HUES48 (cell line): ENCODE measurements at regions not wholly inside any gene's neighbourhood (a gene's known extent, or its start where the extent isn't known, plus 50 kb on each side); places are given as distances from the start of the nearest gene placed in this dataset.
"Not testable (repeated sequence)": the region's sequence is repeated elsewhere in the genome, so short reads cannot be mapped to it uniquely, and the experiment has no call there.

Experiments
- H3K27ac ChIP-seq: one replicate; pipeline ENCODE4 v1.7.0; 2013; ENCODE audit warnings: low read depth, low read length, inconsistent platforms
- H3K27me3 ChIP-seq: 2 replicates; pipeline ENCODE4 v1.6.1; 2013; ENCODE audit warnings: mild to moderate bottlenecking, low read length; ENCODE audit not compliant: control insufficient read depth, insufficient read depth
- H3K36me3 ChIP-seq: 2 replicates; pipeline ENCODE4 v1.6.1; 2013; ENCODE audit warnings: low read length; ENCODE audit not compliant: control insufficient read depth, insufficient read depth
- H3K4me1 ChIP-seq: 2 replicates; pipeline ENCODE4 v1.6.1; 2013; ENCODE audit warnings: mild to moderate bottlenecking, low read length; ENCODE audit not compliant: control insufficient read depth, insufficient read depth
- H3K4me3 ChIP-seq: 2 replicates; pipeline ENCODE4 v1.5.1; 2013; ENCODE audit warnings: mild to moderate bottlenecking, low read depth, low read length
- H3K9ac ChIP-seq: 2 replicates; pipeline ENCODE4 v1.6.1; 2013; ENCODE audit warnings: mild to moderate bottlenecking, low read depth, low read length, moderate library complexity
- H3K9me3 ChIP-seq: 2 replicates; pipeline ENCODE4 v1.6.1; 2013; ENCODE audit warnings: low read length; ENCODE audit not compliant: control insufficient read depth, insufficient read depth

GRCh38 chr3:145704020-145704419, 457.0 kb downstream of the PLOD2 start:
- H3K27me3 ChIP-seq, result no peaks in the 10 kb centered on the region
- no peak overlapping the region for H3K4me3 ChIP-seq
- no peaks in the 10 kb centered on the region for H3K4me1 ChIP-seq
- no peak overlapping the region for H3K9ac ChIP-seq
- H3K9me3 ChIP-seq, result no peaks in the 10 kb centered on the region; the same call in none of the 2 replicates
- no peak overlapping the region for H3K27ac ChIP-seq
- no peaks in the 10 kb centered on the region for H3K36me3 ChIP-seq

DNA sequence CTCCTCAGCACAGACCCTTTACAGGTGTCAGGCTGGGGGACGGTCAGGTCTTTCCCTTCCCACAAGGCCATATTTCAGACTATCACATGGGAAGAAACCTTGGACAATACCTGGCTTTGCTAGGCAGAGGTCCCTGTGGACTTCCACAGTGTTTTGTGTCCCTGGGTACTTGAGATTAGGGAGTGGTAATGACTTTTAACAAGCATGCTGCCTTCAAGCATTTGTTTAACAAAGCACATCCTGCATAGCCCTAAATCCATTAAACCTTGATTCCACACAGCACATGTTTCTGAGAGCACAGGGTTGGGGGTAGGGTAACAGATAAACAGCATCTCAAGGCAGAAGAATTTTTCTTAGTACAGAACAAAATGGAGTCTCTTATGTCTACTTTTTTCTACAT, 451.2 kb downstream of the PLOD2 start:
- H3K27ac ChIP-seq, H3K9me3 ChIP-seq, H3K4me1 ChIP-seq, H3K36me3 ChIP-seq, H3K27me3 ChIP-seq, H3K9ac ChIP-seq, H3K4me3 ChIP-seq: not testable (repeated sequence)

- H3K9ac ChIP-seq, result no peak overlapping the region
- peaks cover 10% of the 10 kb centered on the region for H3K4me1 ChIP-seq
- H3K36me3 ChIP-seq, result no peaks in the 10 kb centered on the region
- H3K27me3 ChIP-seq, result no peaks in the 10 kb centered on the region
- H3K4me3 ChIP-seq, result no peak overlapping the region
- no peak overlapping the region for H3K27ac ChIP-seq
- 0 out of 2 replicates have a peak, but pooled peaks cover 2% of the 10 kb centered on the region for H3K9me3 ChIP-seq
Observed at GRCh38 chr3:145716519-145716918, 444.5 kb downstream of the PLOD2 start.

DNA sequence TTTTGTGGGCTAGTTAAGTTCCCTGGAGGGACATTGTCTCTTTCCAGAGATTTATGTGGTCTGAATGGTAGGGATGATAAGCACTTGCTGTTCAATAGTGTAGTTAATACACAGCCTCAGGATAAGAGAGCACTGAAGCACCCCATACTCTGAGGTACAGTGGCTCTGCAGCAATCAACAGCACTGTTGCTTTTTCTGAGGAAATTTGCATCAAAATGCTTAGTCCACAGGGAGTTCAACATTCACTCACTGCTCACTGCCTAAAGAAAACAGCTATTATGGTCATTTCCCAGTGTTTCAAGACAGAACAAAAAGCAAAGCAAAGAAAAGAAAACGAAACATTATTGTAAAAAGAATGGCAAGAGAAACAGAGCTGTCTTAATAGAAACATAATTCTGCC, 441.9 kb downstream of the PLOD2 start:
- Histone ChIP-seq H3K9ac (no peak overlapping the region), H3K4me3 (peak overlapping the region; percentile 28; the same call in 1 of the 2 replicates), H3K27ac (peak overlapping the region; percentile 73), H3K27me3 (no peaks in the 10 kb centered on the region), H3K9me3 (0 out of 2 replicates have a peak, but pooled peaks cover 2% of the 10 kb centered on the region), H3K36me3 (no peaks in the 10 kb centered on the region), H3K4me1 (peaks cover 10% of the 10 kb centered on the region)

DNA sequence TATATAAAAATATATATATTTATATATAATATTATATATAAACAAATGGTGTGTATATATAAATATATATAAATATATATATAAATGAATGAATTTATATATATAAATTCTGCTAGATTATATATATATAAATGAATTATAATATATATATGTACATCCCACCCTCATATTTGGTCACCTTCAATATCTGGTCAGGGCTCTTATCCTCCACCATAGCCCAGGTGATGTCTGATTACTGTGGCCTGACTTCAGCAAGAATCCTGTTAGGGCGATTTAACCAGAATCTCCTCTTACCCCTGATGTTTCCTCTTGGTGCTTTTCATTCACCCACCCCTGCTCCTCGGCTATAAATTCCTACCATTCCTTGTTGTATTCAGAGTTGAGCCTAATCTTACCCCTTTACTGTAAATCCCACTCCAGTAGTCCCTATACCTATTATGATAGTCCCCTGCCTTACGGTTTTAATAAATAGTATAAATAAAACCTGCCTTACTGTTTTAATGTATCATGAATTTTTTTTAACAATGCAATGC, 439.6 kb downstream of the PLOD2 start:
- Histone ChIP-seq H3K36me3 (no peaks in the 10 kb centered on the region), H3K27me3 (no peaks in the 10 kb centered on the region), H3K9me3 (0 out of 2 replicates have a peak, but pooled peaks cover 2% of the 10 kb centered on the region), H3K27ac (no peak overlapping the region), H3K4me1 (peaks cover 10% of the 10 kb centered on the region), H3K4me3 (no peak overlapping the region), H3K9ac (no peak overlapping the region)

DNA sequence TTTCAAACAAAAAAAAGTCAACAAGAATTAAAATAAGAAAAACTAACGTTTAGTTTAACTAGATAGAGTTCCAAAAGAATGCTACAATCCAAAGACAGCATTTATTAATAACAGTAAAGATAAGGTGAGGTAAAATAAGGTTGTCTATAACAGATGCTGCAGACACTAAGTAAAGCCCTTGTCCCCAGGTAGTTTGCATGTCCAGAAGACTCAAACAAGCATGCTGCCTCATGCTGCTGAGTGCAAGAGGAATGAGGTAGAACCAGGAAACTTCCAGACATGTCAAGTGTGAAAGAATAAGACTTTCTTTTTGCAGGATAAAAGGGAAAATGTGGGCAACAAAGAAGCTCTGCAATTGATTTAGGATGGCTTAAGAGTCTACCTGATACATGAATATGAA, 439.2 kb downstream of the PLOD2 start:
- Histone ChIP-seq H3K36me3 (no peaks in the 10 kb centered on the region), H3K27ac (no peak overlapping the region), H3K9ac (no peak overlapping the region), H3K9me3 (no peaks in the 10 kb centered on the region), H3K27me3 (no peaks in the 10 kb centered on the region), H3K4me1 (peaks cover 10% of the 10 kb centered on the region), H3K4me3 (no peak overlapping the region)

- H3K27ac ChIP-seq, result no peak overlapping the region
- H3K36me3 ChIP-seq, result no peaks in the 10 kb centered on the region
- H3K4me1 ChIP-seq, result no peaks in the 10 kb centered on the region
- no peak overlapping the region for H3K4me3 ChIP-seq
- H3K9ac ChIP-seq, result no peak overlapping the region
- H3K9me3 ChIP-seq, result no peaks in the 10 kb centered on the region
- no peaks in the 10 kb centered on the region for H3K27me3 ChIP-seq
Observed at GRCh38 chr3:145727476-145727875, 433.5 kb downstream of the PLOD2 start.

DNA sequence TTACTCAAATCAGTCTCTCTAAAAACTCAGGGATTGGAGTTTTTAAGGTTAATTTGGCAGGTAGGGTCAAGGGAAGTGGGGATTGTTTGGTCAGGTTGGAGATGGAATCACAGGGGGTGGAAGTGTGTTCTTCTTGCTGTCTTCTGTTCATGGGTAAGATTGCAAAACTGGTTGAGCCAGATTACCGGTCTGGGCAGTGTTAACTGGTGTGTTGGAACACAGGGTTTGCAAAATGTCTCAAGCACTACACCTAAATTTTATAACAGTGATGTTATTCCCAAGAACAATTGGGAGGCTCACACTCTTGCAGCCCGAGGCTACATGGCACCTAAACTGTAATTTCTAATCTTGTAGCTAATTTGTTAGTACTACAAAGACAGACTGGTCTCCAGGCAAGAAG, 425.4 kb downstream of the PLOD2 start:
- Histone ChIP-seq H3K4me3 (no peak overlapping the region), H3K4me1 (no peaks in the 10 kb centered on the region), H3K27me3 (no peaks in the 10 kb centered on the region), H3K36me3 (no peaks in the 10 kb centered on the region), H3K27ac (no peak overlapping the region), H3K9me3 (no peaks in the 10 kb centered on the region), H3K9ac (no peak overlapping the region)

DNA sequence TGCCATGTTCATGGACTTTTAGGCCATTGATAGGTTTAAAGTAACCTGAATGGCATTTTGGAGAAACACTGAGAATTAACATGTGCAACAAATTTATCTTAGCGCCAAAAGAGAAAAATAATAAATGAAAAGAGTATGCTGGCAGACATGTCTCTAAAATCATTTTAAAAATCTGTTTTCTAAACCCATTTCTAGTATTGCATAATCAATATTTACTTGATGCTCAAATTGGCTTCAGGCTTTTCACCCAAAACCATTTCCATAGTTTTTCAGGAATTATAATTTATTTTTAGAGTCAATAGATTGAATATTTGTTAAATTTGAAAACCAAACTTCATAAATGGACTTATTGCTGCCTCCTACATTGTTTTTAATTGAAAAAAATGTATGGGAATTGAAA, 423.0 kb downstream of the PLOD2 start:
- H3K27ac ChIP-seq, result no peak overlapping the region
- H3K4me1 ChIP-seq, result no peaks in the 10 kb centered on the region
- H3K9me3 ChIP-seq, result no peaks in the 10 kb centered on the region
- H3K27me3 ChIP-seq, result no peaks in the 10 kb centered on the region
- H3K36me3 ChIP-seq, result no peaks in the 10 kb centered on the region
- no peak overlapping the region for H3K9ac ChIP-seq
- no peak overlapping the region for H3K4me3 ChIP-seq

DNA sequence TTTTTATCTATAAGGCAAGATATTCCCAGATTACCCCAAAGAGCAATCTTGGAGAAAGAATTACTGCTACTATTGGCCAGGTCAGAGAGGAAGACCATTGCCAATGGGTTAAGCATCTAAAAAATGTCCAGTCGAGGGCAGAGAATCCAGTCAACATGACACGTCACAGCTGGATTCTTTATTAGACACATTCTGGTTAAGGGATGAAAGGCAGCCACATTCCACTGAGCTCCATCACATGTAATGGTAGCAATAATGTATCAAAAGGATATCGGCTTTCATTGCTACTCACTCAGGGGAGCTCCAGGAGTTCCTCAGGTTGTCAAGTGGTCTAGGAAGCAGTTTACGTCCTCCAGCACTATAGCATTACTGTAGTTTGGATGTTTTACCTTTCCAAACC, 421.1 kb downstream of the PLOD2 start:
- no peaks in the 10 kb centered on the region for H3K27me3 ChIP-seq
- no peaks in the 10 kb centered on the region for H3K4me1 ChIP-seq
- no peaks in the 10 kb centered on the region for H3K9me3 ChIP-seq
- no peak overlapping the region for H3K27ac ChIP-seq
- no peaks in the 10 kb centered on the region for H3K36me3 ChIP-seq
- no peak overlapping the region for H3K4me3 ChIP-seq
- no peak overlapping the region for H3K9ac ChIP-seq

GRCh38 chr3:145750657-145751056, 410.3 kb downstream of the PLOD2 start:
- Histone ChIP-seq H3K36me3 (no peaks in the 10 kb centered on the region), H3K9ac (no peak overlapping the region), H3K27ac (no peak overlapping the region), H3K9me3 (no peaks in the 10 kb centered on the region), H3K4me3 (no peak overlapping the region), H3K4me1 (no peaks in the 10 kb centered on the region), H3K27me3 (no peaks in the 10 kb centered on the region)

DNA sequence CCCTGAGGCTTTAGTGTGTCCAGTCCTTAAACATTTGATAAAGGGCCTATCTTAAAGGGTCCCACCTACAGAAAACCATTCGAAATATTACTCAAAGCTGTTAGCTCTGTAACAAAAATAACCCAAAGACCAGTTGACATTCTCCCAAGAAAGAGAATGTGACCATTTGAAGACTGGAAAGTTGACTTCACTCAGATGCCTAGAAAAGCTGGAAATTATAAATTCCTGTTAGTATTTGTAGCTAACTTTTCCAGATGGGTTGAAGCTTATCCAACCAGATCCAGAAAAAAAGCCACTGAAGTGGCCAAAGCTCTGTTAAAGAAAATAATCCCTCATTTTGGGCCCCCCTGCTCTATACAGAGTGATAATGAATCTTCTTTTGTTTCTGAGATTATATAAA, 408.4 kb downstream of the PLOD2 start:
- Histone ChIP-seq H3K9ac (no peak overlapping the region), H3K36me3 (no peaks in the 10 kb centered on the region), H3K4me3 (no peak overlapping the region), H3K4me1 (no peaks in the 10 kb centered on the region), H3K27me3 (no peaks in the 10 kb centered on the region), H3K27ac (no peak overlapping the region), H3K9me3 (no peaks in the 10 kb centered on the region)
